GM23338 (cell line): ENCODE measurements at regions not wholly inside any gene's neighbourhood (a gene's known extent, or its start where the extent isn't known, plus 50 kb on each side); places are given as distances from the start of the nearest gene placed in this dataset.

Source experiments
- ATAC-seq: fragments of 200-7000 bp; cut with Tn5 transposase; 3 replicates; pipeline ENCODE4 v1.9.1; 2020
- DNase-seq: peaks from one replicate; pipeline ENCODE4 v3.0.0-alpha.2; 2015; ENCODE audit warnings: low spot score
- H2AFZ ChIP-seq: fragments of 200-600 bp; sonication (generic); 2 replicates; pipeline ENCODE4 v1.8.0; 2016; ENCODE audit warnings: antibody characterized with exemption, mild to moderate bottlenecking, moderate library complexity
- H3F3A ChIP-seq: fragments of 200-600 bp; sonication (generic); replicated peaks from 2 replicates; pipeline ENCODE4 v1.8.0; 2017; ENCODE audit warnings: antibody characterized with exemption, mixed run types, low read depth
- H3K27ac ChIP-seq: fragments of 200-600 bp; sonication (generic); 2 replicates; pipeline ENCODE4 v1.6.1; 2016; ENCODE audit warnings: low read depth
- H3K27me3 ChIP-seq: fragments of 200-600 bp; sonication (generic); 2 replicates; pipeline ENCODE4 v1.8.0; 2016; ENCODE audit warnings: mild to moderate bottlenecking, mixed run types, moderate library complexity; ENCODE audit not compliant: insufficient read depth
- H3K36me3 ChIP-seq: fragments of 200-600 bp; sonication (generic); 2 replicates; pipeline ENCODE4 v1.8.0; 2016; ENCODE audit warnings: mild to moderate bottlenecking; ENCODE audit not compliant: insufficient read depth
- H3K4me1 ChIP-seq: fragments of 200-600 bp; sonication (generic); 2 replicates; pipeline ENCODE4 v1.8.0; 2016; ENCODE audit warnings: mild to moderate bottlenecking, moderate library complexity; ENCODE audit not compliant: insufficient read depth
- H3K4me2 ChIP-seq: fragments of 200-600 bp; sonication (generic); 2 replicates; pipeline ENCODE4 v1.7.1; 2017; ENCODE audit warnings: mixed run types
- H3K4me3 ChIP-seq: fragments of 200-600 bp; sonication (generic); 2 replicates; pipeline ENCODE4 v1.6.1; 2016; ENCODE audit warnings: mixed run types
- H3K79me2 ChIP-seq: fragments of 200-600 bp; sonication (generic); replicated peaks from 2 replicates; pipeline ENCODE4 v1.8.0; 2017; ENCODE audit warnings: mild to moderate bottlenecking; ENCODE audit not compliant: insufficient read depth
- H3K9me2 ChIP-seq: fragments of 200-600 bp; sonication (generic); 2 replicates; pipeline ENCODE4 v1.8.0; 2017; ENCODE audit not compliant: insufficient read depth
- H4K20me1 ChIP-seq: fragments of 200-600 bp; sonication (generic); replicated peaks from 2 replicates; pipeline ENCODE4 v1.8.0; 2017; ENCODE audit warnings: mild to moderate bottlenecking; ENCODE audit not compliant: insufficient read depth
- H3K27ac Mint-ChIP-seq: 2 replicates; pipeline ENCODE4 v1.8.0; 2020; ENCODE audit warnings: inconsistent platforms, mild to moderate bottlenecking, moderate library complexity, mixed read lengths
- H3K27me3 Mint-ChIP-seq: 3 replicates; pipeline ENCODE4 v1.8.0; 2022; ENCODE audit warnings: low read depth, mild to moderate bottlenecking, moderate library complexity, mixed read lengths, inconsistent platforms; ENCODE audit not compliant: insufficient read depth, poor library complexity
- H3K36me3 Mint-ChIP-seq: 3 replicates; pipeline ENCODE4 v1.8.0; 2021; ENCODE audit warnings: low read depth, mild to moderate bottlenecking, inconsistent platforms, moderate library complexity, mixed read lengths
- H3K4me1 Mint-ChIP-seq: 3 replicates; pipeline ENCODE4 v1.8.0; 2020; ENCODE audit warnings: mild to moderate bottlenecking, inconsistent platforms, mixed read lengths
- H3K4me3 Mint-ChIP-seq: 3 replicates; pipeline ENCODE4 v1.8.0; 2021; ENCODE audit warnings: moderate library complexity, mild to moderate bottlenecking, inconsistent platforms, mixed read lengths
- H3K9me3 Mint-ChIP-seq: 3 replicates; pipeline ENCODE4 v1.8.0; 2020; ENCODE audit warnings: moderate library complexity, mild to moderate bottlenecking, inconsistent platforms, mixed read lengths
- CREB1 ChIP-seq: fragments of 250-450 bp; sonication (Bioruptor Pico); IDR thresholded peaks from 2 replicates; pipeline ENCODE4 v1.5.0; 2020; ENCODE audit warnings: low read depth, mild to moderate bottlenecking, moderate library complexity
- EZH2 ChIP-seq: fragments of 200-600 bp; sonication (generic); IDR thresholded peaks from one replicate; pipeline ENCODE4 v1.8.0; 2017; ENCODE audit warnings: antibody characterized with exemption, mild to moderate bottlenecking, low read depth; ENCODE audit not compliant: unreplicated experiment
- EZH2phosphoT487 ChIP-seq: fragments of 200-600 bp; sonication (generic); IDR thresholded peaks from one replicate; pipeline ENCODE4 v1.8.1; 2018; ENCODE audit warnings: antibody characterized with exemption; ENCODE audit not compliant: unreplicated experiment
- JUNB ChIP-seq: IDR thresholded peaks from one replicate; pipeline ENCODE4 v1.6.1; 2016; ENCODE audit warnings: antibody characterized with exemption; ENCODE audit not compliant: unreplicated experiment
- NANOG ChIP-seq: IDR thresholded peaks from 2 replicates; pipeline ENCODE4 v1.6.1; 2016; ENCODE audit warnings: antibody characterized with exemption, borderline replicate concordance
- POLR2AphosphoS5 ChIP-seq: IDR thresholded peaks from 2 replicates; pipeline ENCODE4 v1.6.1; 2016; ENCODE audit warnings: antibody characterized with exemption, low read depth
- REST ChIP-seq: IDR thresholded peaks from one replicate; pipeline ENCODE4 v1.6.1; 2018; ENCODE audit warnings: antibody characterized with exemption; ENCODE audit not compliant: unreplicated experiment
- STAT1 ChIP-seq: IDR thresholded peaks from one replicate; pipeline ENCODE4 v1.6.1; 2016; ENCODE audit warnings: antibody characterized with exemption; ENCODE audit not compliant: unreplicated experiment
- ZNF114 ChIP-seq: fragments of 250-450 bp; sonication (Bioruptor Pico); IDR thresholded peaks from 2 replicates; pipeline ENCODE4 v1.5.0; 2020; ENCODE audit warnings: mild to moderate bottlenecking, moderate library complexity
- ZNF331 ChIP-seq: fragments of 250-450 bp; sonication (Bioruptor Pico); IDR thresholded peaks from 2 replicates; pipeline ENCODE4 v1.5.0; 2020; ENCODE audit warnings: low read depth, mild to moderate bottlenecking, moderate library complexity
- TF ChIP-seq, protein P1 (sequence below): IDR thresholded peaks from 2 replicates; pipeline ENCODE4 v1.6.1; 2016; ENCODE audit warnings: antibody characterized with exemption
- TF ChIP-seq, protein P2 (sequence below): fragments of 250-450 bp; sonication (Bioruptor Pico); IDR thresholded peaks from 2 replicates; pipeline ENCODE4 v1.5.0; 2020; ENCODE audit warnings: mild to moderate bottlenecking, moderate library complexity
- TF ChIP-seq, protein P3 (sequence below), 2 experiments: fragments of 200-600 bp in 1 of 2; sonication (generic) in 1 of 2; conservative IDR thresholded peaks; 2 replicates each; pipeline versions ENCODE4 v1.5.1 to v1.6.1; 2016 to 2017; ENCODE audit warnings: antibody characterized with exemption in 2 of 2, low read depth in 2 of 2, mild to moderate bottlenecking in 2 of 2, moderate library complexity in 1 of 2

GRCh38 chr9:102273952-102274351 is 535.5 kb upstream of the GRIN3A start:
- H3K9me3 Mint-ChIP-seq: peaks cover 91% of the 10 kb centered on the region
- H3K4me2 ChIP-seq: no peak overlapping the region
- H3K4me3 Mint-ChIP-seq: no peak overlapping the region
- no peaks in the 10 kb centered on the region for H3F3A ChIP-seq
- TF ChIP-seq, protein P1, sequence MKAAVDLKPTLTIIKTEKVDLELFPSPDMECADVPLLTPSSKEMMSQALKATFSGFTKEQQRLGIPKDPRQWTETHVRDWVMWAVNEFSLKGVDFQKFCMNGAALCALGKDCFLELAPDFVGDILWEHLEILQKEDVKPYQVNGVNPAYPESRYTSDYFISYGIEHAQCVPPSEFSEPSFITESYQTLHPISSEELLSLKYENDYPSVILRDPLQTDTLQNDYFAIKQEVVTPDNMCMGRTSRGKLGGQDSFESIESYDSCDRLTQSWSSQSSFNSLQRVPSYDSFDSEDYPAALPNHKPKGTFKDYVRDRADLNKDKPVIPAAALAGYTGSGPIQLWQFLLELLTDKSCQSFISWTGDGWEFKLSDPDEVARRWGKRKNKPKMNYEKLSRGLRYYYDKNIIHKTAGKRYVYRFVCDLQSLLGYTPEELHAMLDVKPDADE: no peak
- no peak for TF ChIP-seq CREB1 (CRISPR knock-in tag)
- no peak for TF ChIP-seq REST
- no peak for TF ChIP-seq ZNF331 (CRISPR knock-in tag)
- no peak for TF ChIP-seq ZNF114 (CRISPR knock-in tag)
- no peak for TF ChIP-seq NANOG
- no peak for TF ChIP-seq POLR2AphosphoS5
- TF ChIP-seq, protein P2, sequence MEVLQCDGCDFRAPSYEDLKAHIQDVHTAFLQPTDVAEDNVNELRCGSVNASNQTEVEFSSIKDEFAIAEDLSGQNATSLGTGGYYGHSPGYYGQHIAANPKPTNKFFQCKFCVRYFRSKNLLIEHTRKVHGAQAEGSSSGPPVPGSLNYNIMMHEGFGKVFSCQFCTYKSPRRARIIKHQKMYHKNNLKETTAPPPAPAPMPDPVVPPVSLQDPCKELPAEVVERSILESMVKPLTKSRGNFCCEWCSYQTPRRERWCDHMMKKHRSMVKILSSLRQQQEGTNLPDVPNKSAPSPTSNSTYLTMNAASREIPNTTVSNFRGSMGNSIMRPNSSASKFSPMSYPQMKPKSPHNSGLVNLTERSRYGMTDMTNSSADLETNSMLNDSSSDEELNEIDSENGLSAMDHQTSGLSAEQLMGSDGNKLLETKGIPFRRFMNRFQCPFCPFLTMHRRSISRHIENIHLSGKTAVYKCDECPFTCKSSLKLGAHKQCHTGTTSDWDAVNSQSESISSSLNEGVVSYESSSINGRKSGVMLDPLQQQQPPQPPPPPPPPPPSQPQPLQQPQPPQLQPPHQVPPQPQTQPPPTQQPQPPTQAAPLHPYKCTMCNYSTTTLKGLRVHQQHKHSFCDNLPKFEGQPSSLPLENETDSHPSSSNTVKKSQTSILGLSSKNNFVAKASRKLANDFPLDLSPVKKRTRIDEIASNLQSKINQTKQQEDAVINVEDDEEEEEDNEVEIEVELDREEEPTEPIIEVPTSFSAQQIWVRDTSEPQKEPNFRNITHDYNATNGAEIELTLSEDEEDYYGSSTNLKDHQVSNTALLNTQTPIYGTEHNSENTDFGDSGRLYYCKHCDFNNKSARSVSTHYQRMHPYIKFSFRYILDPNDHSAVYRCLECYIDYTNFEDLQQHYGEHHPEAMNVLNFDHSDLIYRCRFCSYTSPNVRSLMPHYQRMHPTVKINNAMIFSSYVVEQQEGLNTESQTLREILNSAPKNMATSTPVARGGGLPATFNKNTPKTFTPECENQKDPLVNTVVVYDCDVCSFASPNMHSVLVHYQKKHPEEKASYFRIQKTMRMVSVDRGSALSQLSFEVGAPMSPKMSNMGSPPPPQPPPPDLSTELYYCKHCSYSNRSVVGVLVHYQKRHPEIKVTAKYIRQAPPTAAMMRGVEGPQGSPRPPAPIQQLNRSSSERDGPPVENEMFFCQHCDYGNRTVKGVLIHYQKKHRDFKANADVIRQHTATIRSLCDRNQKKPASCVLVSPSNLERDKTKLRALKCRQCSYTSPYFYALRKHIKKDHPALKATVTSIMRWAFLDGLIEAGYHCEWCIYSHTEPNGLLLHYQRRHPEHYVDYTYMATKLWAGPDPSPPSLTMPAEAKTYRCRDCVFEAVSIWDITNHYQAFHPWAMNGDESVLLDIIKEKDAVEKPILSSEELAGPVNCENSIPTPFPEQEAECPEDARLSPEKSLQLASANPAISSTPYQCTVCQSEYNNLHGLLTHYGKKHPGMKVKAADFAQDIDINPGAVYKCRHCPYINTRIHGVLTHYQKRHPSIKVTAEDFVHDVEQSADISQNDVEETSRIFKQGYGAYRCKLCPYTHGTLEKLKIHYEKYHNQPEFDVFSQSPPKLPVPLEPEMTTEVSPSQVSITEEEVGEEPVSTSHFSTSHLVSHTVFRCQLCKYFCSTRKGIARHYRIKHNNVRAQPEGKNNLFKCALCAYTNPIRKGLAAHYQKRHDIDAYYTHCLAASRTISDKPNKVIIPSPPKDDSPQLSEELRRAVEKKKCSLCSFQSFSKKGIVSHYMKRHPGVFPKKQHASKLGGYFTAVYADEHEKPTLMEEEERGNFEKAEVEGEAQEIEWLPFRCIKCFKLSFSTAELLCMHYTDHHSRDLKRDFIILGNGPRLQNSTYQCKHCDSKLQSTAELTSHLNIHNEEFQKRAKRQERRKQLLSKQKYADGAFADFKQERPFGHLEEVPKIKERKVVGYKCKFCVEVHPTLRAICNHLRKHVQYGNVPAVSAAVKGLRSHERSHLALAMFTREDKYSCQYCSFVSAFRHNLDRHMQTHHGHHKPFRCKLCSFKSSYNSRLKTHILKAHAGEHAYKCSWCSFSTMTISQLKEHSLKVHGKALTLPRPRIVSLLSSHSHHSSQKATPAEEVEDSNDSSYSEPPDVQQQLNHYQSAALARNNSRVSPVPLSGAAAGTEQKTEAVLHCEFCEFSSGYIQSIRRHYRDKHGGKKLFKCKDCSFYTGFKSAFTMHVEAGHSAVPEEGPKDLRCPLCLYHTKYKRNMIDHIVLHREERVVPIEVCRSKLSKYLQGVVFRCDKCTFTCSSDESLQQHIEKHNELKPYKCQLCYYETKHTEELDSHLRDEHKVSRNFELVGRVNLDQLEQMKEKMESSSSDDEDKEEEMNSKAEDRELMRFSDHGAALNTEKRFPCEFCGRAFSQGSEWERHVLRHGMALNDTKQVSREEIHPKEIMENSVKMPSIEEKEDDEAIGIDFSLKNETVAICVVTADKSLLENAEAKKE (CRISPR knock-in tag): no peak
- no peak for TF ChIP-seq EZH2
- TF ChIP-seq EZH2phosphoT487: no peak
- no peak for TF ChIP-seq JUNB
- TF ChIP-seq, protein P3, sequence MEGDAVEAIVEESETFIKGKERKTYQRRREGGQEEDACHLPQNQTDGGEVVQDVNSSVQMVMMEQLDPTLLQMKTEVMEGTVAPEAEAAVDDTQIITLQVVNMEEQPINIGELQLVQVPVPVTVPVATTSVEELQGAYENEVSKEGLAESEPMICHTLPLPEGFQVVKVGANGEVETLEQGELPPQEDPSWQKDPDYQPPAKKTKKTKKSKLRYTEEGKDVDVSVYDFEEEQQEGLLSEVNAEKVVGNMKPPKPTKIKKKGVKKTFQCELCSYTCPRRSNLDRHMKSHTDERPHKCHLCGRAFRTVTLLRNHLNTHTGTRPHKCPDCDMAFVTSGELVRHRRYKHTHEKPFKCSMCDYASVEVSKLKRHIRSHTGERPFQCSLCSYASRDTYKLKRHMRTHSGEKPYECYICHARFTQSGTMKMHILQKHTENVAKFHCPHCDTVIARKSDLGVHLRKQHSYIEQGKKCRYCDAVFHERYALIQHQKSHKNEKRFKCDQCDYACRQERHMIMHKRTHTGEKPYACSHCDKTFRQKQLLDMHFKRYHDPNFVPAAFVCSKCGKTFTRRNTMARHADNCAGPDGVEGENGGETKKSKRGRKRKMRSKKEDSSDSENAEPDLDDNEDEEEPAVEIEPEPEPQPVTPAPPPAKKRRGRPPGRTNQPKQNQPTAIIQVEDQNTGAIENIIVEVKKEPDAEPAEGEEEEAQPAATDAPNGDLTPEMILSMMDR (conservative IDR thresholded peaks at IDR 0.05; ENCODE audit: low read depth in 2 of 2): no peak
- TF ChIP-seq STAT1: no peak
- H3K27me3 ChIP-seq: no peaks in the 10 kb centered on the region
- no peak for DNase-seq
- no peaks in the 10 kb centered on the region for H3K4me1 ChIP-seq
- H3K4me1 Mint-ChIP-seq: no peaks in the 10 kb centered on the region
- no peak for ATAC-seq
- no peaks in the 10 kb centered on the region; the same call in none of the 2 replicates for H3K36me3 ChIP-seq
- H3K9me2 ChIP-seq: no peaks in the 10 kb centered on the region
- H3K27ac Mint-ChIP-seq: no peak overlapping the region
- H3K79me2 ChIP-seq: no peaks in the 10 kb centered on the region
- H3K36me3 Mint-ChIP-seq: peaks cover 3% of the 10 kb centered on the region; the same call in 2 of the 3 replicates
- H3K4me3 ChIP-seq: no peak overlapping the region
- H4K20me1 ChIP-seq: no peaks in the 10 kb centered on the region
- no peak overlapping the region for H3K27ac ChIP-seq
- H2AFZ ChIP-seq: no peak overlapping the region
- no peaks in the 10 kb centered on the region for H3K27me3 Mint-ChIP-seq
